OCI-LY1 (cell line): ENCODE measurements at regions not wholly inside any gene's neighbourhood (a gene's known extent, or its start where the extent isn't known, plus 50 kb on each side); places are given as distances from the start of the nearest gene placed in this dataset.

ENCODE experiments used
- H2AFZ ChIP-seq: fragments of 200-600 bp; sonication (generic), shearing (Covaris generic); 2 replicates; pipeline ENCODE4 v1.6.0; 2014; ENCODE audit warnings: antibody characterized with exemption, mild to moderate bottlenecking, low read length
- H3F3A ChIP-seq: fragments of 200-600 bp; sonication (generic), shearing (Covaris generic); 2 replicates; pipeline ENCODE4 v1.6.0; 2014; ENCODE audit warnings: mild to moderate bottlenecking, antibody characterized with exemption, low read length, moderate library complexity; ENCODE audit not compliant: insufficient read depth
- H3K27ac ChIP-seq: fragments of 200-600 bp; sonication (generic); 2 replicates; pipeline ENCODE4 v1.5.1; 2014; ENCODE audit warnings: low read length, mixed run types, mild to moderate bottlenecking, low read depth; ENCODE audit not compliant: poor library complexity, severe bottlenecking
- H3K27me3 ChIP-seq: fragments of 200-600 bp; sonication (generic); 2 replicates; pipeline ENCODE4 v1.6.0; 2014; ENCODE audit warnings: antibody characterized with exemption, mild to moderate bottlenecking, low read length, moderate library complexity; ENCODE audit not compliant: insufficient read depth
- H3K36me3 ChIP-seq: fragments of 200-600 bp; sonication (generic); 2 replicates; pipeline ENCODE4 v1.6.1; 2014; ENCODE audit warnings: mild to moderate bottlenecking, antibody characterized with exemption, low read length, moderate library complexity, mixed read lengths; ENCODE audit not compliant: insufficient read depth
- H3K4me1 ChIP-seq: fragments of 200-600 bp; sonication (generic); 2 replicates; pipeline ENCODE4 v1.5.1; 2014; ENCODE audit warnings: mild to moderate bottlenecking, low read length, moderate library complexity; ENCODE audit not compliant: insufficient read depth, severe bottlenecking
- H3K4me2 ChIP-seq: fragments of 200-600 bp; sonication (generic), shearing (Covaris generic); 2 replicates; pipeline ENCODE4 v1.6.1; 2014; ENCODE audit warnings: low read length
- H3K4me3 ChIP-seq: fragments of 200-600 bp; sonication (generic); 2 replicates; pipeline ENCODE4 v1.5.1; 2014; ENCODE audit warnings: low read length, low read depth, mild to moderate bottlenecking, mixed read lengths; ENCODE audit not compliant: poor library complexity, severe bottlenecking
- H3K79me2 ChIP-seq: fragments of 200-600 bp; shearing (Covaris generic); 2 replicates; pipeline ENCODE4 v1.6.1; 2016; ENCODE audit warnings: mixed run types, low read length, mixed read lengths; ENCODE audit not compliant: insufficient read depth
- H3K9ac ChIP-seq: fragments of 200-600 bp; sonication (generic), shearing (Covaris generic); 2 replicates; pipeline ENCODE4 v1.6.1; 2014; ENCODE audit warnings: mild to moderate bottlenecking, low read length, mixed read lengths
- H3K9me2 ChIP-seq: fragments of 200-600 bp; sonication (generic), shearing (Covaris generic); 2 replicates; pipeline ENCODE4 v1.6.1; 2014; ENCODE audit warnings: low read depth, mild to moderate bottlenecking, low read length, mixed read lengths
- H3K9me3 ChIP-seq: fragments of 200-600 bp; shearing (Covaris generic); 2 replicates; pipeline ENCODE4 v1.6.1; 2014; ENCODE audit warnings: low read length, mixed read lengths
- H4K20me1 ChIP-seq: fragments of 200-600 bp; sonication (generic), shearing (Covaris generic); 2 replicates; pipeline ENCODE4 v1.6.0; 2016; ENCODE audit warnings: mild to moderate bottlenecking, low read length; ENCODE audit not compliant: insufficient read depth
- CTCF ChIP-seq: fragments of 200-600 bp; sonication (generic), shearing (Covaris generic); IDR thresholded peaks from 2 replicates; pipeline ENCODE4 v1.5.1; 2017; ENCODE audit warnings: mild to moderate bottlenecking, antibody characterized with exemption, low read length, moderate library complexity, mixed read lengths
- EZH2 ChIP-seq: fragments of 200-600 bp; sonication (generic), shearing (Covaris generic); IDR thresholded peaks from 2 replicates; pipeline ENCODE4 v1.8.0; 2017; ENCODE audit warnings: borderline replicate concordance, mixed run types, mild to moderate bottlenecking, antibody characterized with exemption, low read length, moderate library complexity, mixed read lengths

GRCh38 chr11:29368126-29368525 lies 648.7 kb downstream of the KCNA4 start:
- Histone ChIP-seq H3F3A (no peaks in the 10 kb centered on the region), H3K4me2 (no peak overlapping the region), H3K79me2 (no peaks in the 10 kb centered on the region), H3K4me3 (no peak overlapping the region), H3K27ac (no peak overlapping the region), H3K9me3 (no peaks in the 10 kb centered on the region), H3K9ac (no peak overlapping the region), H2AFZ (no peak overlapping the region), H3K9me2 (no peaks in the 10 kb centered on the region), H4K20me1 (no peaks in the 10 kb centered on the region), H3K27me3 (no peaks in the 10 kb centered on the region), H3K4me1 (no peaks in the 10 kb centered on the region), H3K36me3 (no peaks in the 10 kb centered on the region)
- TF ChIP-seq EZH2: no peak
- no peak for TF ChIP-seq CTCF

GRCh38 chr11:29364006-29364405 lies 652.8 kb downstream of the KCNA4 start:
- Histone ChIP-seq H3K36me3 (no peaks in the 10 kb centered on the region), H2AFZ (no peak overlapping the region), H3F3A (no peaks in the 10 kb centered on the region), H4K20me1 (no peaks in the 10 kb centered on the region), H3K4me3 (no peak overlapping the region), H3K9ac (no peak overlapping the region), H3K9me2 (no peaks in the 10 kb centered on the region), H3K79me2 (no peaks in the 10 kb centered on the region), H3K4me1 (no peaks in the 10 kb centered on the region), H3K27me3 (no peaks in the 10 kb centered on the region), H3K4me2 (no peak overlapping the region), H3K9me3 (no peaks in the 10 kb centered on the region), H3K27ac (no peak overlapping the region)
- TF ChIP-seq CTCF: no peak
- no peak for TF ChIP-seq EZH2

- Histone ChIP-seq H3K36me3 (no peaks in the 10 kb centered on the region), H3K4me1 (no peaks in the 10 kb centered on the region), H2AFZ (no peak overlapping the region), H3K4me2 (no peak overlapping the region), H3F3A (no peaks in the 10 kb centered on the region), H3K4me3 (no peak overlapping the region), H3K27me3 (no peaks in the 10 kb centered on the region), H3K27ac (no peak overlapping the region), H3K9ac (no peak overlapping the region), H3K9me3 (no peaks in the 10 kb centered on the region), H3K79me2 (no peaks in the 10 kb centered on the region), H4K20me1 (no peaks in the 10 kb centered on the region), H3K9me2 (no peaks in the 10 kb centered on the region)
- TF ChIP-seq EZH2 (no peak), CTCF (no peak)
These were observed 655.5 kb downstream of the KCNA4 start for GRCh38 chr11:29361369-29361768.
